HepG2 (cell line): ENCODE measurements at regions not wholly inside any gene's neighbourhood (a gene's known extent, or its start where the extent isn't known, plus 50 kb on each side); places are given as distances from the start of the nearest gene placed in this dataset.
A peak's percentile ranks its signal among the peaks of the same experiment; 100 is the strongest.

ENCODE experiments used
- CREB1 ChIP-seq, 2 experiments: fragments of 450-650 bp in 1 of 2; IDR thresholded peaks; 2 replicates each; pipeline ENCODE4 v1.6.1; 2016 to 2017; ENCODE audit warnings: control low read depth in 1 of 2, mild to moderate bottlenecking in 1 of 2, missing compliant biosample characterization in 1 of 2, missing genetic modification characterization in 1 of 2
- FOXM1 ChIP-seq: sonication (generic); formaldehyde crosslinking; IDR thresholded peaks from 2 replicates; pipeline ENCODE4 v1.5.0; 2020; ENCODE audit warnings: missing genetic modification reagents
- HDAC1 ChIP-seq: sonication (generic); formaldehyde crosslinking; IDR thresholded peaks from 2 replicates; pipeline ENCODE4 v1.5.1; 2020; ENCODE audit warnings: mild to moderate bottlenecking, missing genetic modification reagents
- HDAC2 ChIP-seq: sonication (generic); formaldehyde crosslinking; IDR thresholded peaks from 2 replicates; pipeline ENCODE4 v1.4.0; 2020; ENCODE audit warnings: missing genetic modification reagents
- HMG20A ChIP-seq: IDR thresholded peaks from 2 replicates; pipeline ENCODE4 v1.6.1; 2016; ENCODE audit warnings: borderline replicate concordance
- MATR3 ChIP-seq: sonication (generic); formaldehyde crosslinking; IDR thresholded peaks from 2 replicates; pipeline ENCODE4 v1.4.0; 2020; ENCODE audit warnings: missing genetic modification reagents
- MIXL1 ChIP-seq: IDR thresholded peaks from 2 replicates; pipeline ENCODE4 v1.6.1; 2016
- MYC ChIP-seq: sonication (generic); formaldehyde crosslinking; IDR thresholded peaks from 2 replicates; pipeline ENCODE4 v1.9.0; 2021; ENCODE audit warnings: missing genetic modification reagents, borderline replicate concordance
- NAIF1 ChIP-seq: sonication (generic); formaldehyde crosslinking; IDR thresholded peaks from 2 replicates; pipeline ENCODE4 v1.5.0; 2020; ENCODE audit warnings: mild to moderate bottlenecking, missing genetic modification reagents, borderline replicate concordance
- PHF5A ChIP-seq: IDR thresholded peaks from one replicate; pipeline ENCODE4 v1.6.1; 2018; ENCODE audit warnings: low read depth, missing genetic modification reagents; ENCODE audit not compliant: unreplicated experiment
- RFX3 ChIP-seq: IDR thresholded peaks from 2 replicates; pipeline ENCODE4 v1.6.1; 2016; ENCODE audit warnings: missing biosample characterization, missing genetic modification reagents
- SIN3A ChIP-seq: IDR thresholded peaks from 2 replicates; pipeline ENCODE4 v1.6.1; 2011; ENCODE audit warnings: low read depth, mild to moderate bottlenecking, control low read depth, low read length, borderline replicate concordance
- SIX1 ChIP-seq: sonication (generic); formaldehyde crosslinking; IDR thresholded peaks from 2 replicates; pipeline ENCODE4 v1.4.0; 2020; ENCODE audit warnings: missing genetic modification reagents, borderline replicate concordance
- TBX2 ChIP-seq: sonication (generic); formaldehyde crosslinking; IDR thresholded peaks from 2 replicates; pipeline ENCODE4 v1.5.0; 2020; ENCODE audit warnings: missing genetic modification reagents, mild to moderate bottlenecking, borderline replicate concordance
- TBX3 ChIP-seq: fragments of 450-650 bp; IDR thresholded peaks from 2 replicates; pipeline ENCODE4 v1.6.1; 2017; ENCODE audit warnings: antibody characterized with exemption, mild to moderate bottlenecking, inconsistent platforms, borderline replicate concordance
- TCF7 ChIP-seq: sonication (generic); IDR thresholded peaks from 2 replicates; pipeline ENCODE4 v1.6.1; 2016; ENCODE audit warnings: antibody characterized with exemption, low read depth
- TCF7L2 ChIP-seq: IDR thresholded peaks from 2 replicates; pipeline ENCODE4 v1.6.1; 2011; ENCODE audit warnings: mild to moderate bottlenecking, low read depth, low read length, moderate library complexity
- ZFY ChIP-seq: sonication (generic); formaldehyde crosslinking; IDR thresholded peaks from 2 replicates; pipeline ENCODE4 v1.4.0; 2020; ENCODE audit warnings: missing genetic modification reagents
- ZNF282 ChIP-seq: fragments of 450-650 bp; IDR thresholded peaks from 2 replicates; pipeline ENCODE4 v1.6.1; 2018; ENCODE audit not compliant: partially characterized antibody
- TF ChIP-seq, protein P1 (sequence below): sonication (generic); formaldehyde crosslinking; IDR thresholded peaks from 2 replicates; pipeline ENCODE4 v1.4.0; 2020; ENCODE audit warnings: missing genetic modification reagents, borderline replicate concordance
- TF ChIP-seq, protein P2 (sequence below): sonication (generic); formaldehyde crosslinking; IDR thresholded peaks from 2 replicates; pipeline ENCODE4 v1.5.1; 2020; ENCODE audit warnings: mild to moderate bottlenecking, moderate library complexity, missing genetic modification reagents
- TF ChIP-seq, protein P3 (sequence below): sonication (generic); formaldehyde crosslinking; IDR thresholded peaks from 2 replicates; pipeline ENCODE4 v1.8.1; 2023; ENCODE audit warnings: mild to moderate bottlenecking, moderate library complexity, missing genetic modification reagents
- TF ChIP-seq, protein P4 (sequence below): sonication (generic); formaldehyde crosslinking; IDR thresholded peaks from 2 replicates; pipeline ENCODE4 v1.5.0; 2020; ENCODE audit warnings: mild to moderate bottlenecking, missing genetic modification reagents
- TF ChIP-seq, protein P5 (sequence below): IDR thresholded peaks from 2 replicates; pipeline ENCODE4 v1.6.1; 2016; ENCODE audit warnings: missing genetic modification reagents, missing compliant biosample characterization

DNA sequence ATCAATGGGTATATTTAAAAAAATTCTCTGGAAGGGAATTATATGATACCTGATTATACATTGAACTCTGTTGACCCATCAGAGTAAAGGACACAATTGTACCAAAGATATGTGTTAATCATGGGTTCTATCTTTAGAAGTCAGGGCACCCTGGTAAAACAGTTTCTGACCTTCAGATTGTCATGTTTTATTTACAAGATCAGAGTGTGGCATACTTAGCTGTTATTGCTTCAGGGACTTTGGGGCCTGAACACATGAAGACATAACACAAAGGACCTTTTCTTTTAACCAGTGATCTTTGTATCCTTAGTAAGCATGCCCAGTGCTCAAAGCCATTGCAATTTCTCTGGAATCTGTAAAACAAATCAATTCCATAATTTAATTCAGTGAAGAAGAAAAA is 204.8 kb upstream of the RPS6KA3 start (continued):
- TF ChIP-seq, protein P1, sequence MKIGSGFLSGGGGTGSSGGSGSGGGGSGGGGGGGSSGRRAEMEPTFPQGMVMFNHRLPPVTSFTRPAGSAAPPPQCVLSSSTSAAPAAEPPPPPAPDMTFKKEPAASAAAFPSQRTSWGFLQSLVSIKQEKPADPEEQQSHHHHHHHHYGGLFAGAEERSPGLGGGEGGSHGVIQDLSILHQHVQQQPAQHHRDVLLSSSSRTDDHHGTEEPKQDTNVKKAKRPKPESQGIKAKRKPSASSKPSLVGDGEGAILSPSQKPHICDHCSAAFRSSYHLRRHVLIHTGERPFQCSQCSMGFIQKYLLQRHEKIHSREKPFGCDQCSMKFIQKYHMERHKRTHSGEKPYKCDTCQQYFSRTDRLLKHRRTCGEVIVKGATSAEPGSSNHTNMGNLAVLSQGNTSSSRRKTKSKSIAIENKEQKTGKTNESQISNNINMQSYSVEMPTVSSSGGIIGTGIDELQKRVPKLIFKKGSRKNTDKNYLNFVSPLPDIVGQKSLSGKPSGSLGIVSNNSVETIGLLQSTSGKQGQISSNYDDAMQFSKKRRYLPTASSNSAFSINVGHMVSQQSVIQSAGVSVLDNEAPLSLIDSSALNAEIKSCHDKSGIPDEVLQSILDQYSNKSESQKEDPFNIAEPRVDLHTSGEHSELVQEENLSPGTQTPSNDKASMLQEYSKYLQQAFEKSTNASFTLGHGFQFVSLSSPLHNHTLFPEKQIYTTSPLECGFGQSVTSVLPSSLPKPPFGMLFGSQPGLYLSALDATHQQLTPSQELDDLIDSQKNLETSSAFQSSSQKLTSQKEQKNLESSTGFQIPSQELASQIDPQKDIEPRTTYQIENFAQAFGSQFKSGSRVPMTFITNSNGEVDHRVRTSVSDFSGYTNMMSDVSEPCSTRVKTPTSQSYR (CRISPR knock-in tag): no peak
- TF ChIP-seq TBX2 (CRISPR knock-in tag) (peak; percentile 43), ZFY (CRISPR knock-in tag) (no peak), NAIF1 (CRISPR knock-in tag) (no peak), HMG20A (CRISPR knock-in tag) (peak; percentile 81; the same call in 1 of the 2 replicates), MATR3 (CRISPR knock-in tag) (no peak), FOXM1 (CRISPR knock-in tag) (no peak), RFX3 (no peak), HDAC1 (CRISPR knock-in tag) (peak; percentile 46; the same call in 1 of the 2 replicates), ZNF282 (no peak), SIN3A (no peak), MYC (CRISPR knock-in tag) (no peak), TCF7L2 (peak; percentile 49), TBX3 (peak; percentile 37; the same call in 1 of the 2 replicates), CREB1 (IDR thresholded peaks at IDR 0.05) (no peak), CREB1 (CRISPR knock-in tag; IDR thresholded peaks at IDR 0.05) (peak; percentile 28; the same call in 1 of the 2 replicates), TCF7 (peak; percentile 86), HDAC2 (CRISPR knock-in tag) (peak; percentile 76), MIXL1 (CRISPR knock-in tag) (peak; percentile 48; the same call in 1 of the 2 replicates), PHF5A (no peak), SIX1 (CRISPR knock-in tag) (peak; percentile 43; the same call in 1 of the 2 replicates)
- TF ChIP-seq, protein P2, sequence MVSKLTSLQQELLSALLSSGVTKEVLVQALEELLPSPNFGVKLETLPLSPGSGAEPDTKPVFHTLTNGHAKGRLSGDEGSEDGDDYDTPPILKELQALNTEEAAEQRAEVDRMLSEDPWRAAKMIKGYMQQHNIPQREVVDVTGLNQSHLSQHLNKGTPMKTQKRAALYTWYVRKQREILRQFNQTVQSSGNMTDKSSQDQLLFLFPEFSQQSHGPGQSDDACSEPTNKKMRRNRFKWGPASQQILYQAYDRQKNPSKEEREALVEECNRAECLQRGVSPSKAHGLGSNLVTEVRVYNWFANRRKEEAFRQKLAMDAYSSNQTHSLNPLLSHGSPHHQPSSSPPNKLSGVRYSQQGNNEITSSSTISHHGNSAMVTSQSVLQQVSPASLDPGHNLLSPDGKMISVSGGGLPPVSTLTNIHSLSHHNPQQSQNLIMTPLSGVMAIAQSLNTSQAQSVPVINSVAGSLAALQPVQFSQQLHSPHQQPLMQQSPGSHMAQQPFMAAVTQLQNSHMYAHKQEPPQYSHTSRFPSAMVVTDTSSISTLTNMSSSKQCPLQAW: no peak
- TF ChIP-seq, protein P3, sequence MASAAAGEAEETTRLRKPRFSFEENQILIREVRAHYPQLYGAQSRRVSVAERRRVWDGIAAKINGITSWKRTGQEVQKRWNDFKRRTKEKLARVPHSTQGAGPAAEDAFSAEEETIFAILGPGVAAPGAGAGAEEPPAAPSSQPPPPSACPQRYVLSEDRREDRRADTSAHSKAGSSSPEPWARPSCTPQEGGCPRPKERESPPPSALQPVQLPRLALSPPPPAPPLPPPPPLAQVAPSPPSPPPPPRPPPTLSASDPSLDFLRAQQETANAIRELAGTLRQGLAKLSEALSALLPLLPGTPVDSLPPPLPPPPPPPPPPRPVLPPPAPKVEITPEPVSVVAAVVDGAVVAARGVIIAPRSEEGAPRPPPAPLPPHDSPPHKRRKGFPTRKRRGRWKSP (CRISPR knock-in tag): no peak
- TF ChIP-seq, protein P4, sequence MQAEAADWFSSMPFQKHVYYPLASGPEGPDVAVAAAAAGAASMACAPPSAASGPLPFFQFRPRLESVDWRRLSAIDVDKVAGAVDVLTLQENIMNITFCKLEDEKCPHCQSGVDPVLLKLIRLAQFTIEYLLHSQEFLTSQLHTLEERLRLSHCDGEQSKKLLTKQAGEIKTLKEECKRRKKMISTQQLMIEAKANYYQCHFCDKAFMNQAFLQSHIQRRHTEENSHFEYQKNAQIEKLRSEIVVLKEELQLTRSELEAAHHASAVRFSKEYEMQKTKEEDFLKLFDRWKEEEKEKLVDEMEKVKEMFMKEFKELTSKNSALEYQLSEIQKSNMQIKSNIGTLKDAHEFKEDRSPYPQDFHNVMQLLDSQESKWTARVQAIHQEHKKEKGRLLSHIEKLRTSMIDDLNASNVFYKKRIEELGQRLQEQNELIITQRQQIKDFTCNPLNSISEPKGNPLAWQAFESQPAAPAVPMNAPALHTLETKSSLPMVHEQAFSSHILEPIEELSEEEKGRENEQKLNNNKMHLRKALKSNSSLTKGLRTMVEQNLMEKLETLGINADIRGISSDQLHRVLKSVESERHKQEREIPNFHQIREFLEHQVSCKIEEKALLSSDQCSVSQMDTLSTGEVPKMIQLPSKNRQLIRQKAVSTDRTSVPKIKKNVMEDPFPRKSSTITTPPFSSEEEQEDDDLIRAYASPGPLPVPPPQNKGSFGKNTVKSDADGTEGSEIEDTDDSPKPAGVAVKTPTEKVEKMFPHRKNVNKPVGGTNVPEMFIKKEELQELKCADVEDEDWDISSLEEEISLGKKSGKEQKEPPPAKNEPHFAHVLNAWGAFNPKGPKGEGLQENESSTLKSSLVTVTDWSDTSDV (CRISPR knock-in tag): no peak
- TF ChIP-seq, protein P5, sequence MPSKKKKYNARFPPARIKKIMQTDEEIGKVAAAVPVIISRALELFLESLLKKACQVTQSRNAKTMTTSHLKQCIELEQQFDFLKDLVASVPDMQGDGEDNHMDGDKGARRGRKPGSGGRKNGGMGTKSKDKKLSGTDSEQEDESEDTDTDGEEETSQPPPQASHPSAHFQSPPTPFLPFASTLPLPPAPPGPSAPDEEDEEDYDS: 0 out of 2 replicates have a peak, but pooled peaks have one; percentile 19
